CD4-positive, CD25-positive, alpha-beta regulatory T cell (primary cell): ENCODE measurements at regions not wholly inside any gene's neighbourhood (a gene's known extent, or its start where the extent isn't known, plus 50 kb on each side); places are given as distances from the start of the nearest gene placed in this dataset.
"Not testable (repeated sequence)": the region's sequence is repeated elsewhere in the genome, so short reads cannot be mapped to it uniquely, and the experiment has no call there.

Experiments used
- ATAC-seq, 2 donors: fragments of 150-1000 bp; cut with Tn5 transposase; one replicate each; pipeline ENCODE4 v1.10.0; 2021; ENCODE audit warnings: low read depth in 2 of 2, moderate number of reproducible peaks in 2 of 2, moderate library complexity in 1 of 2
- DNase-seq, 3 donors: peaks; one replicate each; pipeline versions ENCODE4 v3.0.0 to v3.0.0-alpha.2; 2012 to 2022; ENCODE audit warnings: mixed read lengths in 1 of 3
- H3K27ac ChIP-seq: one replicate; pipeline ENCODE4 v1.7.0; 2013; ENCODE audit warnings: mild to moderate bottlenecking, low read length; ENCODE audit not compliant: insufficient read depth, poor library complexity, severe bottlenecking
- H3K27me3 ChIP-seq: one replicate; pipeline ENCODE4 v1.7.0; 2013; ENCODE audit warnings: low read length; ENCODE audit not compliant: control insufficient read depth, insufficient read depth
- H3K36me3 ChIP-seq: one replicate; pipeline ENCODE4 v1.7.0; 2013; ENCODE audit warnings: mild to moderate bottlenecking, low read length, moderate library complexity; ENCODE audit not compliant: control insufficient read depth, insufficient read depth
- H3K4me1 ChIP-seq: 2 replicates; pipeline ENCODE4 v1.7.0; 2013; ENCODE audit warnings: mild to moderate bottlenecking, low read length; ENCODE audit not compliant: insufficient read depth, control insufficient read depth, poor library complexity, severe bottlenecking
- H3K4me3 ChIP-seq: one replicate; pipeline ENCODE4 v1.7.0; 2013; ENCODE audit warnings: low read depth, mild to moderate bottlenecking, low read length, moderate library complexity
- H3K9me3 ChIP-seq, 2 experiments: 1 replicate in 1 of 2; 2 replicates in 1 of 2; pipeline ENCODE4 v1.7.0; 2013; ENCODE audit warnings: low read length in 2 of 2, mild to moderate bottlenecking in 1 of 2, moderate library complexity in 1 of 2; ENCODE audit not compliant: control insufficient read depth in 2 of 2
- H3K27ac Mint-ChIP-seq, 3 donors: one replicate each; pipeline ENCODE4 v1.8.0; 2020 to 2022; ENCODE audit warnings: mild to moderate bottlenecking in 3 of 3, mixed read lengths in 3 of 3, moderate library complexity in 2 of 3
- H3K27me3 Mint-ChIP-seq: one replicate; pipeline ENCODE4 v1.8.0; 2022; ENCODE audit warnings: mild to moderate bottlenecking, mixed read lengths
- H3K36me3 Mint-ChIP-seq: one replicate; pipeline ENCODE4 v1.8.0; 2020; ENCODE audit warnings: mixed read lengths
- H3K4me1 Mint-ChIP-seq, 4 donors: one replicate each; pipeline ENCODE4 v1.8.0; 2020 to 2022; ENCODE audit warnings: mixed read lengths in 4 of 4, mild to moderate bottlenecking in 1 of 4
- H3K4me3 Mint-ChIP-seq, 4 donors: one replicate each; pipeline ENCODE4 v1.8.0; 2020 to 2022; ENCODE audit warnings: mild to moderate bottlenecking in 4 of 4, mixed read lengths in 4 of 4, moderate library complexity in 3 of 4
- H3K9me3 Mint-ChIP-seq, 7 donors: one replicate each; pipeline ENCODE4 v1.8.0; 2020 to 2022; ENCODE audit warnings: mixed read lengths in 7 of 7, mild to moderate bottlenecking in 3 of 7, moderate library complexity in 2 of 7

- no peak for DNase-seq
- peaks cover 10 to 45% (median 13%) of the 10 kb centered on the region in 4 donors for H3K4me1 Mint-ChIP-seq
- no peak for ATAC-seq
- H3K36me3 Mint-ChIP-seq = no peaks in the 10 kb centered on the region
- no peak overlapping the region for H3K4me3 ChIP-seq
- H3K27ac ChIP-seq = no peak overlapping the region
- H3K9me3 ChIP-seq = no peaks in the 10 kb centered on the region
- H3K4me1 ChIP-seq = peaks cover 14% of the 10 kb centered on the region
- H3K4me3 Mint-ChIP-seq = no peak overlapping the region
- peaks cover 0 to 6% (median 3%) of the 10 kb centered on the region in 7 donors for H3K9me3 Mint-ChIP-seq
- no peaks in the 10 kb centered on the region for H3K27me3 Mint-ChIP-seq
- H3K27ac Mint-ChIP-seq = no peak overlapping the region
- no peaks in the 10 kb centered on the region for H3K36me3 ChIP-seq
- no peaks in the 10 kb centered on the region for H3K27me3 ChIP-seq
These were observed 111.1 kb downstream of the KLF8 start for GRCh38 chrX:56343219-56343618.

- peaks cover 10 to 45% (median 13%) of the 10 kb centered on the region in 4 donors for H3K4me1 Mint-ChIP-seq
- no peak overlapping the region for H3K27ac Mint-ChIP-seq
- Histone ChIP-seq H3K9me3 (no peaks in the 10 kb centered on the region), H3K4me3 (no peak overlapping the region), H3K36me3 (no peaks in the 10 kb centered on the region), H3K4me1 (peaks cover 14% of the 10 kb centered on the region), H3K27me3 (no peaks in the 10 kb centered on the region), H3K27ac (no peak overlapping the region)
- H3K27me3 Mint-ChIP-seq = no peaks in the 10 kb centered on the region
- H3K9me3 Mint-ChIP-seq = peaks cover 0 to 4% (median 0%) of the 10 kb centered on the region in 7 donors
- ATAC-seq (no peak), DNase-seq (no peak)
- H3K36me3 Mint-ChIP-seq = no peaks in the 10 kb centered on the region
- peak overlapping the region in 1 of 4 donors; percentile 29 for H3K4me3 Mint-ChIP-seq
These were observed 111.5 kb downstream of the KLF8 start for GRCh38 chrX:56343664-56344063.

- H3K27me3 ChIP-seq, H3K27ac ChIP-seq, H3K27me3 Mint-ChIP-seq, H3K4me1 ChIP-seq, H3K4me3 Mint-ChIP-seq, H3K27ac Mint-ChIP-seq, H3K9me3 Mint-ChIP-seq, H3K36me3 Mint-ChIP-seq, ATAC-seq, H3K9me3 ChIP-seq, H3K36me3 ChIP-seq, H3K4me3 ChIP-seq: not testable (repeated sequence)
- peaks cover 0 to 13% (median 9%) of the 10 kb centered on the region in 4 donors for H3K4me1 Mint-ChIP-seq
- peak in 1 of 3 donors; percentile 24 for DNase-seq
These were observed 126.0 kb downstream of the KLF8 start for GRCh38 chrX:56358145-56358544.

GRCh38 chrX:56365171-56365570 lies 133.0 kb downstream of the KLF8 start:
- H3K27ac Mint-ChIP-seq = peak overlapping the region; percentile 24 to 86 (median 77)
- Histone ChIP-seq H3K27ac (peak overlapping the region; percentile 57), H3K4me1 (peaks cover 18% of the 10 kb centered on the region), H3K4me3 (peak overlapping the region; percentile 63)
- peak in 2 of 3 donors; percentile 44 to 47 for DNase-seq
- H3K4me1 Mint-ChIP-seq = peaks cover 12 to 51% (median 32%) of the 10 kb centered on the region in 4 donors
- H3K36me3 ChIP-seq, H3K27me3 ChIP-seq, H3K9me3 Mint-ChIP-seq, H3K9me3 ChIP-seq, H3K27me3 Mint-ChIP-seq, H3K36me3 Mint-ChIP-seq: not testable (repeated sequence)
- H3K4me3 Mint-ChIP-seq = peak overlapping the region; percentile 60 to 89 (median 67)
- ATAC-seq = peak; percentile 28 to 39

GRCh38 chrX:56366901-56367300 lies 134.7 kb downstream of the KLF8 start:
- DNase-seq (no peak), ATAC-seq (no peak)
- peaks cover 12 to 51% (median 29%) of the 10 kb centered on the region in 4 donors for H3K4me1 Mint-ChIP-seq
- H3K9me3 ChIP-seq = no peaks in the 10 kb centered on the region
- no peak overlapping the region for H3K4me3 ChIP-seq
- H3K4me1 ChIP-seq = peaks cover 18% of the 10 kb centered on the region
- no peaks in the 10 kb centered on the region for H3K27me3 ChIP-seq
- H3K36me3 Mint-ChIP-seq = no peaks in the 10 kb centered on the region
- H3K27ac ChIP-seq = no peak overlapping the region
- no peaks in the 10 kb centered on the region for H3K36me3 ChIP-seq
- H3K4me3 Mint-ChIP-seq = peak overlapping the region in 1 of 4 donors; percentile 74
- no peaks in the 10 kb centered on the region for H3K27me3 Mint-ChIP-seq
- H3K27ac Mint-ChIP-seq = peak overlapping the region in 2 of 3 donors; percentile 26 to 66
- peaks cover 0 to 5% (median 4%) of the 10 kb centered on the region in 7 donors for H3K9me3 Mint-ChIP-seq

GRCh38 chrX:56368962-56369361 lies 136.8 kb downstream of the KLF8 start:
- Mint-ChIP-seq H3K4me1 (peaks cover 12 to 51% (median 29%) of the 10 kb centered on the region in 4 donors), H3K9me3 (peaks cover 0 to 8% (median 2%) of the 10 kb centered on the region in 7 donors), H3K36me3 (no peaks in the 10 kb centered on the region), H3K4me3 (peak overlapping the region in 3 of 4 donors; percentile 8 to 51 (median 20)), H3K27ac (peak overlapping the region in 2 of 3 donors; percentile 9 to 52), H3K27me3 (no peaks in the 10 kb centered on the region)
- no peak overlapping the region for H3K4me3 ChIP-seq
- no peaks in the 10 kb centered on the region for H3K9me3 ChIP-seq
- no peak overlapping the region for H3K27ac ChIP-seq
- H3K27me3 ChIP-seq = no peaks in the 10 kb centered on the region
- no peak for DNase-seq
- no peaks in the 10 kb centered on the region for H3K36me3 ChIP-seq
- ATAC-seq = no peak
- H3K4me1 ChIP-seq = peaks cover 18% of the 10 kb centered on the region

GRCh38 chrX:56379984-56380780 lies 148.0 kb downstream of the KLF8 start:
- not testable (repeated sequence) for H3K9me3 ChIP-seq, H3K4me3 ChIP-seq, DNase-seq, H3K27me3 Mint-ChIP-seq, H3K9me3 Mint-ChIP-seq, H3K27ac ChIP-seq, ATAC-seq, H3K36me3 ChIP-seq, H3K4me3 Mint-ChIP-seq, H3K4me1 ChIP-seq, H3K36me3 Mint-ChIP-seq, H3K27me3 ChIP-seq, H3K27ac Mint-ChIP-seq
- peaks cover 1 to 32% (median 15%) of the 10 kb centered on the region in 4 donors for H3K4me1 Mint-ChIP-seq

- peak in 1 of 3 donors; percentile 49 for DNase-seq
- peaks cover 8 to 44% (median 20%) of the 10 kb centered on the region in 4 donors for H3K4me1 Mint-ChIP-seq
- ATAC-seq = peak in 1 of 2 donors; percentile 24
These were observed 150.1 kb downstream of the KLF8 start for GRCh38 chrX:56382278-56382677.

More at GRCh38 chrX:56382278-56382677, 150.1 kb downstream of the KLF8 start:
- Mint-ChIP-seq H3K36me3 (no peaks in the 10 kb centered on the region), H3K27ac (peak overlapping the region; percentile 19 to 84 (median 59)), H3K27me3 (no peaks in the 10 kb centered on the region), H3K9me3 (peaks cover 0 to 3% (median 0%) of the 10 kb centered on the region in 7 donors), H3K4me3 (peak overlapping the region in 2 of 4 donors; percentile 21 to 47)
- H3K27me3 ChIP-seq = no peaks in the 10 kb centered on the region
- no peak overlapping the region for H3K4me3 ChIP-seq
- peaks cover 15% of the 10 kb centered on the region for H3K4me1 ChIP-seq
- no peaks in the 10 kb centered on the region for H3K36me3 ChIP-seq
- H3K9me3 ChIP-seq = no peaks in the 10 kb centered on the region
- H3K27ac ChIP-seq = no peak overlapping the region
